ENCODE measurements at regions not wholly inside any gene's neighbourhood (a gene's known extent, or its start where the extent isn't known, plus 50 kb on each side); places are given as distances from the start of the nearest gene placed in this dataset.
"Not testable (repeated sequence)": the region's sequence is repeated elsewhere in the genome, so short reads cannot be mapped to it uniquely, and the experiment has no call there.

- not testable (repeated sequence) for DNase-seq
These were observed 143.7 kb upstream of the IVNS1ABP start for GRCh38 chr1:185460723-185461122.

DNA sequence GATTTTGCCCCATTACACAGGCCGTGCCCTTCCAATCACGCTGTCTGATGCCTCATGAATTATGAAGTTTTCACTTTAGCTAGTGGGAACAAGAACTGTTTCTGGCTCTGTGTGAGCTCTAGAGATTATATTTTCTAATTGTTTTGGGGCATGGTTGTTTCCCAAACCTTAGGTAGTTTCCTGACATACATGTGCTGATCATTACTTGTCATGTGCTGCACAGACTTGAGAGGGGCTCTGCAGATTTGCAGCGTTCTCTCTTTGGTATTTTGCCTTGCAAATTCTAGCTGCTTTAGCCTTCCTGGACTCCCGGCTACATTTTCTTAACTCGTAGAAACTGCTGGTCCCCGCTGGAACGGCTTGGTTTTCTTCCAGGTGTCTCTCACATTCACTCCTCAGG is 142.1 kb upstream of the IVNS1ABP start:
- DNase-seq = no peak

DNA sequence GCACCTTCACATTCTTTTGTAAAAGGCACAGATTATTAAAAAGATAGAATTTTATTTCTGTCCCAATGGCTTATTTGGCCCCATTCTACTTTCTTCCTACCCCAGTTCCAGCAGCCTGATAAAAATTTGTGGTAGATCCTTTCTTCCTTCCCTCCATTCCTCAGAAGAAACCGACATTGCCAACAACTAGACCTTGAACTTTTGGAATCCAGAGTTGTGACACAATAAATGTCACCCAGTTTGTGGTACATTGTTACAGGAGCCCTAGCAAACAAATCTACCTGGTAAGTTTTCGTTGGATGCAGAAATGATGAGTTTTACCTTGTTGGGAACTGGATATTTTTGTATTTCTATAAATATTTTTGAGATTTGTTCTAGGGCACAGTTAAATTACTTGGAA is 141.6 kb upstream of the IVNS1ABP start:
- no peak for DNase-seq

GRCh38 chr1:185453496-185454192 is 136.6 kb upstream of the IVNS1ABP start:
- no peak for DNase-seq

DNA sequence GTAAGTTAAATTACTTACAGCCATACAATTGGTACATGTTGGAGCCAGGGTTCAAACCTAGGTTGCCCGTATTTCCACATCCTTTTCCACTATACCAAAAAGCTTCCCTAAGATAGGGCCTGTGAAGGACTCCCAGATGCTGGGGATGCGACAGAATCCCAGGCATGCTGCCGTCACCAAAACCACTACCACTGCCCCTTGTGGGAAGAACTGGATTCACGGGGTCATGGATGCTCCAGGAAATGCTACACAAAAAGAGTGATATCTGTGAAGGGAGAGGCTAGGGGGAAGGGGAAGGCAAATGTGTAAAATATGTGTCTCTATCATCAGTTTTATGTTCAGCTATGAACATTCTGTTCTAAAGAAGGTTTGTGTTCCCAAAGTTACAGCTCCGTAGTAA is 133.9 kb upstream of the IVNS1ABP start:
- no peak for DNase-seq

- DNase-seq = no peak
These were observed 133.2 kb upstream of the IVNS1ABP start for GRCh38 chr1:185450060-185450788.

GRCh38 chr1:185449378-185450059 is 132.5 kb upstream of the IVNS1ABP start:
- DNase-seq = no peak

DNA sequence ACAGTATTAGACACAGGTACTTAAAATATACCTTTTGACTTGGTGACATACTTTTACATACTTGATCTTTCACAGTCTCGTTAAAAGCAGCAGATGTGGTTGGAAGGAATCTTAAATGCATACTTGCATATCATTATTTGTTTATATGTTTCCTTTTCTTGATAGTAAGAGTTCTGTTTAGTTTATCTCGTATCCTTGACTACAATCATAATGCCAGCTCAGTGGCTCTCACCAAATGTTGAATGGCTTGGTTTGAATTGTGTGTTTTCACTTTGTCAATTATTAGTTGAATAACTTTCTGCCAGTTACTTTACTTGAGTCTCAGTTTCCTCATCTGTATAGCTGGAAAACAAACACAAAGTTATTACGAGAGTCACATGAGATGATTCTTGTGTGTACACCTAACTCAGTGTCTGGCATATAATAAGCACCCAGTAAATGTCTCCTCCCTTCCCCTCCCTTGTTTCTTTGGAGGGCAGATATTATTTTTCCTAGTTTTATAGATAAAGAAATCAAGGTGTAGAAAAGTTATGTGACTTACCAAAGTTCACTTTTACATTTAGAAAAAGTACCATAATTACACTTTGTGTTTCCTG is 131.6 kb upstream of the IVNS1ABP start:
- DNase-seq = no peak

DNA sequence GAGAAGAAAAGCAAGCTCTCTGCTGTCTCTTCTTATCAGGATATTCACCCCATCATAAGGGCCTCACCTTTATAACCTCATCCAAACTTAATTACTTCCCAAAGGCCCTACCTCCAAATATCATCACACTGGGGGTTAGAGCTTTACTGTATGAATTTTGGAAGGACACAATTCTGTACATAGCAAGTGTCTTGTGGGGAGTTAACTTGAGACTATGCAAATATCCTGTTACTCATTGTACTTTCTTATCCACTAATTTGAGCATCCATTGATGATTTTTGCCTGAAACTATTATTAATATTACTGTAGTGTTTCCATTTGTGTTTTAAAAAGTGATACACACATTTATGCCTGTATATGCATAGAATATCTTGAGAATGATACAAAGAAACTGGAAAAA is 129.1 kb upstream of the IVNS1ABP start:
- DNase-seq = no peak

DNA sequence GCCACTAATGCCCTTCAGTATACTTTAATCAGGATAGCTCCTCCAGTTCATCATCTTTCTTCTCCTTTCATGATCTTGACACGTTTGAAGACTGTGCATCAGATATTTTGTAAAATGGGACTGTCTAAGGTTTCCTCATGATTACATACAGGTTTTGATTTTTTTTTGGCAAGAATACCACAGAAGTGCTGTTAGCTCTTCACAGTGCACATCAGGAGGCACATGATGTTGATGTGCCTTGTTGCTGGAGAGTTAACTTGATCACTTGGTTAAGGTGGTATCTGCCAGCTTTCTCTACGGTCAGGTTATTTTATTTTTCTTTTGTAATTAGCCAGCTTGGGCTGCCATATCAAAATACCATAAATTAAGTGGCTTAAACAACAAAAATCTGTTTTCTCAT is 128.6 kb upstream of the IVNS1ABP start:
- DNase-seq = no peak

DNA sequence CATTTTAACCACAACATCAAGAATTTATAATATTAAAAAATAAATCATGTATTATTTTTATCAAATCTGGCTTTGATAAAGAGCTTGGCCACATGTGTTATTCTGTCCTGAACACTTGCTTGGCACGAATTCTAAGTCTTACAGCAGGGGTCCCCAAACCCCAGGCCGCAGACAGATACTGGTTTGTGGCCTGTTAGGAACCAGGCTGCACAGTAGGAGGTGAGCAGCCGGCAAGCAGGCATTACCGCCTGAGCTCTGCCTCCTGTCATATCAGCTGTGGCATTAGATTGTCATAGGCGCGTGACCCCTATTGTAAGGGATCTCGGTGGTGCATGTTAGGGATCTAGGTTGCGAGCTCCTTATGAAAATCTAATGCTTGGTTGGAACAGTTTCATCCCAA is 127.6 kb upstream of the IVNS1ABP start:
- DNase-seq = no peak

DNA sequence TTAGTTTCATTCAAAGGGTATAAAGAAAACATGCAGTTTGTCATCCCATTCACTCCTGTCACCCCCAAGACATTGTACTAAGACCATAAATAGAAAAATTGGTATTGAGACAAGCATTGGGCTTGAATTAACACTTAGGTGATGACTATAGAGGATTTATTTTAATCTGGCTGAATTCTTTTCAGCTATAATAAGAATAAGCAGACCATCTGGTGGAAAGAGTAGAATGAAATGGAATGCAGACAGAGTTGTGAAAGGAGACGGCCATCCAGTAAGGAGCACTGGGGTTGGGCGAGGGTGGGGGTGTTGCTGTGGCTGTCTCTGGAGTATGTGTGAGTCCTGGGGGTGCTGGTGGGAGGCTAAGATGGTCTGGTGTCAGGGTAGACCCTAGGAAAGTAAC is 125.0 kb upstream of the IVNS1ABP start:
- DNase-seq = no peak

DNA sequence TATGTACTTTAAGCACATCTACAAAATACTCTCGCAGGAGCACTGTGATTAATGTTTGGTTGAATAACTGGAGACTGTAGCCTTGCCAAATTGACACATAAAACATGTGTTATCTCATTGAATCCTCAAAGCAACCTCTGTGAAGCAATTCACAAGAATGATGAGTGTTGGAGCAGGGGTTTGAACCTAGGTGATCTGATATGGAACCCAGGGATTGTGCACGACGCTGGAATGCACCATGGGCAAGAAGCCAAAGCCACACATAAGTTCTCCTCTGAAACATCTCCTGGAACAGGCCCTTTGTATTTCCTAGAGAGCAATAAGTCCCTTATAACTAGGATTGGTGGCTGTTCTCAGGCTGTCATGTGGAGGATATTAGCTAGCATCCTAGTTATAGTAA is 124.6 kb upstream of the IVNS1ABP start:
- peak; percentile 97 for DNase-seq

DNA sequence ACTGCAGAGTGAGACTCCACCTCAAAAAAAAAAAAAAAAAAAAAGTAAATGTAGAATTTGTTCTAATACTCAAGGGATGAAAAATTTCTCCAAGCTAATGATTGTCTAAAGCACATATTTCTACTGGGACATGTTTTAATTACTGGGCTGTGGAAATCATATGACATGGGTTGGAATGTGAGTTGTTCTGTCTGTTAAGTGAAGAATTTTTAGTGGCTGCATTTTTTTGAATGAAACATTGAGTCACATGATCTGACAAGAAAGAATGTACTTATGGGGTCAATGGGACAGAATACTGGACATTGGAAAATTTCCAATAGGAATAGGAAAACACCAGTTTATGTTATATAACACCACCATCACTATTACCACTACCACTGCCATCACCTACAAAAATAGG is 123.8 kb upstream of the IVNS1ABP start:
- DNase-seq = peak; percentile 97

DNA sequence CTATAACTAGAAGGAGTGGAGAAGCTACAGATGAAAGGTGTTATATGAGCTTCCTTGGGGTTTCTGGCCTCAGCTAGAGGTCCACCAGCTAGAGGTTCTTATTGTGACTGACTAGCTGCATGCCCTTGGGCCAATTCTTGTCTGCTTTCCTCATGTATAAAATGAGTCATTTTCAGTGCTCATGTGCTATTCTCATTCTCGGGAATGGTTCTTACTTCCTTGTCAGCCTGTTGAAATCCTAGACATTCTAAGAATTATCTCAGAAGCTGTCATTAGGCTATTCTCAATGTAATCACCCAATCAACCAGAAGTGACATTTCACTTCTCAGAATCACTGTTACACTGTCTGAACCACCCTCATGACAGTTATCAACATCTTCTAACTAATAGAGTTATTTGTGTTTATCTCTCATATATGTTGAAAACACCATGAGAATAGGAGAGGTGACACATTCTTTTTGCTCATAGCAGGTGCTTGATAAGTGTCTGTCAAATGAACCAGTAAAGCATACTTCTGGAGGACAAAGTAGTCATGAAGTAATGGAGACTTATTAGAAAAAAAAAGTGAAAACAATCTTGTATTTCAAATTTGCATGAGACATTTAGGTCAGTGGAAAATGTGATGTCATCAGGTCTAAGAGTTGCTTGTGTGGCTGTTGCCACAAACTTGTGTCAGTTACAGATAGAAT is 122.8 kb upstream of the IVNS1ABP start:
- DNase-seq = peak; percentile 40

- DNase-seq = no peak
These were observed 121.9 kb upstream of the IVNS1ABP start for GRCh38 chr1:185438936-185439335.

DNA sequence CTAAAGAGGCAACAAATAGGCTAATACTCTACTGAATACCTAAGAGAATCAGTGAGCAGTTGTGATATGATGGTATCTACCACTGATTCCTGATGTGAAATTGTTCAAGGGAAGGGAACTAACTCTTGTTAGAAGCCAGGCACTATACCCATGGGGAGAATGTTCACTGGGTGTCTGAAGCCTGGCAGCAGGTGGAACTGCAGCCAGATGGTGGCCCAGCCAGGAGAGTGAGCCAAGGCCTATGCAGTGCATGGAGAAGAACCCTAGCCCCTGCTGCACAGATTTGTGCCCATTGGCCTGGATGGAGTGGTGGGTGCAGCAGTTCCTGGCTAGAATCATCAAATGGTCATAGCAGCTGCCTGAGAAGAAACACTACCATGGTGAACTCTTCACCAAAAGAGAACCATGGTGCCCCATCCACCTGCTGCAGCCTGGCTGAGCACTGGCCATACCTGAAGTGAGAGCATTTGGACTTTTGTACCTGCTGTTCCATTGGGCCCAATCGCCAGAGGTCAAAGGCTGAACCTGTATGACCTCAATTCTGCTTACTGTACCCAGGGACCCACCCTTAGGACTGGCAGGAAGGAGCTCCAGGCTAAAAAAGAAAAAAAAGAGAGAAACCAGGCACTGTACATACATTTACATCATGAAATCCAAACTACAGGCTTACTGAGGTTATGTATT is 118.8 kb upstream of the IVNS1ABP start:
- no peak for DNase-seq

DNA sequence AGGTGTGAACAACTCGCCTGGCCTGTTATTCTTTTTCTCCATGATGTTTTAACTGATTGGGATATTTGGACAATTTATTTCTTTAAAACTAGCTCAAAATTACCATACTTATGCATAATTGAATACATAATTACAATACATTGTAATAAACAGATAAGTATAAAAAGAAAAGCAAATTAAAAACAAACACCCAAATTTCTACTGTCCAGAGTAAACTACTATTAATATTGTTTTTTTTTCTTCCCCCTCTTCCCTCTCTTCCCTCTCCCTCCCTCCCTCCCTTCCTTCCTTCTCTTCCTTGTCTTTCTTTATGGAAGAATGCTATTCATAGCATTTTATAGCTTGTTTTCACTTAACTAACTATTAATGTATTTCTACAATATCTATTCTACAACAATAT is 117.7 kb upstream of the IVNS1ABP start:
- no peak for DNase-seq

- no peak for DNase-seq
These were observed 116.6 kb upstream of the IVNS1ABP start for GRCh38 chr1:185433667-185434066.

DNA sequence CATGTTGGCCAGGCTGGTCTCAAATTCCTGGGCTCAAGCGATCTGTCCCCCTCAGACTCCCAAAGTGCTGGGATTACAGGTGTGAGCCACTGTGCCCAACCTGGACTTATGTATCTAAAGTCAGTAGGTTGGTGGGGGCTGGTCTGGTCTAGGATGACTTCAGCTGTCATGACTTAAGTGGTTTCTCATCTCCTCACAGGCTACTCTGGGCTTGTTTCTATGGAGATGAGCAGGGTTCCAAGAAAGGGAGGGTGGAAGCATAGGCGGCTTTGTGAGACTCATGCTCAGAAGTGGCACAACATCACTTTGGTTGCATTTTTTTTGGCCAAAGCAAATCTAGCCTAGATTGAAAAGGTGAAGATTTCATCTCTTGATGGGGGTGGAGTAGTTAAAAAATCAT is 115.9 kb upstream of the IVNS1ABP start:
- no peak for DNase-seq

GRCh38 chr1:185431612-185432011 is 114.6 kb upstream of the IVNS1ABP start:
- no peak for DNase-seq

DNA sequence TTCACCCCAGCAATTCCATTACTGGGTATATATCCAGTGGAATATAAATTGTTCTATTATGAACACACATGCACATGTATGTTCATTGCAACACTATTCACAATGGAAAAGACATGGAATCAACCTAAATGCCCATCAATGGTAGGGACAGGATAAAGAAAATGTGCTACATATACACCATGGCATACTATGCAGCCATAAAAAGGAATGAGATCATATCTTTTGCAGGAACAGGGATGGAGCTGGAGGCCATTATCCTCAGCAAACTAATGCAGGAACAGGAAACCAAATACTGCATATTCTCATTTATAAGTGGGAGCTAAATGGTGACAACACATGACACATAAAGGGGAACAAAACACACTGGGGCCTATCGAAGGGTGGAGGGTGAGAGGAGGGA is 112.6 kb upstream of the IVNS1ABP start:
- DNase-seq = not testable (repeated sequence)

- no peak for DNase-seq
These were observed 110.7 kb upstream of the IVNS1ABP start for GRCh38 chr1:185427776-185428175.
